ENCODE measurements at regions not wholly inside any gene's neighbourhood (a gene's known extent, or its start where the extent isn't known, plus 50 kb on each side); places are given as distances from the start of the nearest gene placed in this dataset.

GRCh38 chr15:96181873-96182301 is 148.6 kb upstream of the NR2F2 start:
- TF ChIP-seq CTCF (IDR thresholded peaks at IDR 0.05) (no peak), POLR2A (IDR thresholded peaks at IDR 0.05) (no peak), POLR2AphosphoS5 (IDR thresholded peaks at IDR 0.05) (peak in 3 of 4 donors; percentile 17 to 31 (median 17))
